ENCODE measurements at regions not wholly inside any gene's neighbourhood (a gene's known extent, or its start where the extent isn't known, plus 50 kb on each side); places are given as distances from the start of the nearest gene placed in this dataset.
A peak's percentile ranks its signal among the peaks of the same experiment; 100 is the strongest.

GRCh38 chr17:13182854-13183253 is 165.0 kb upstream of the ELAC2 start:
- 63 to 77% (median 69%) methylated on average over 4 of the region's 4 CpGs for WGBS, 4 donors
- ATAC-seq: no peak
- H3K4me1 ChIP-seq: no peaks in the 10 kb centered on the region

GRCh38 chr17:13182450-13182849 is 164.6 kb upstream of the ELAC2 start:
- H3K27me3 ChIP-seq: no peaks in the 10 kb centered on the region
- ATAC-seq: no peak
- intact Hi-C loops (cut with DNase I): no loop called here
- H3K4me3 ChIP-seq: no peak overlapping the region
- no peaks in the 10 kb centered on the region for H3K36me3 ChIP-seq
- no peak for DNase-seq
- H3K4me1 ChIP-seq: no peaks in the 10 kb centered on the region
- H3K27ac ChIP-seq: no peak overlapping the region
- TF ChIP-seq POLR2A (IDR thresholded peaks at IDR 0.05): no peak
- no peak for TF ChIP-seq CTCF (IDR thresholded peaks at IDR 0.05)
- peaks cover 0 to 8% (median 0%) of the 10 kb centered on the region in 12 donors for H3K9me3 ChIP-seq

More at GRCh38 chr17:13182854-13183253, 165.0 kb upstream of the ELAC2 start:
- no peak for TF ChIP-seq POLR2A (IDR thresholded peaks at IDR 0.05)
- no peak for DNase-seq
- peaks cover 0 to 8% (median 0%) of the 10 kb centered on the region in 12 donors for H3K9me3 ChIP-seq
- no peak overlapping the region for H3K4me3 ChIP-seq
- H3K36me3 ChIP-seq: no peaks in the 10 kb centered on the region
- intact Hi-C loops (cut with DNase I): no loop called here
- no peak overlapping the region for H3K27ac ChIP-seq
- H3K27me3 ChIP-seq: no peaks in the 10 kb centered on the region

GRCh38 chr17:13181683-13182082 is 163.9 kb upstream of the ELAC2 start:
- Histone ChIP-seq H3K9me3 (peaks cover 0 to 8% (median 0%) of the 10 kb centered on the region in 12 donors), H3K27ac (no peak overlapping the region), H3K4me3 (no peak overlapping the region), H3K27me3 (no peaks in the 10 kb centered on the region), H3K36me3 (no peaks in the 10 kb centered on the region), H3K4me1 (no peaks in the 10 kb centered on the region)
- intact Hi-C loops (cut with DNase I): no loop called here
- DNase-seq (no peak), ATAC-seq (peak; percentile 73 to 85 (median 78))
- no peak for TF ChIP-seq POLR2A (IDR thresholded peaks at IDR 0.05)
- WGBS, 4 donors: 35 to 55% (median 43%) methylated on average over 2 of the region's 2 CpGs

GRCh38 chr17:13176436-13176835 is 158.6 kb upstream of the ELAC2 start:
- Histone ChIP-seq H3K9me3 (peaks cover 0 to 43% (median 23%) of the 10 kb centered on the region in 12 donors), H3K27me3 (no peaks in the 10 kb centered on the region), H3K36me3 (no peaks in the 10 kb centered on the region), H3K4me1 (no peaks in the 10 kb centered on the region), H3K27ac (no peak overlapping the region), H3K4me3 (no peak overlapping the region)
- TF ChIP-seq POLR2A (IDR thresholded peaks at IDR 0.05) (no peak), CTCF (IDR thresholded peaks at IDR 0.05) (no peak)
- no peak for DNase-seq
- intact Hi-C loops (cut with DNase I): no loop called here
- 39 to 61% (median 53%) methylated on average over 4 of the region's 4 CpGs for WGBS, 4 donors
- ATAC-seq: no peak

GRCh38 chr17:13171790-13172189 is 154.0 kb upstream of the ELAC2 start:
- H3K36me3 ChIP-seq: no peaks in the 10 kb centered on the region
- no peaks in the 10 kb centered on the region for H3K4me1 ChIP-seq
- H3K9me3 ChIP-seq: peaks cover 0 to 55% (median 30%) of the 10 kb centered on the region in 12 donors
- no peak for TF ChIP-seq POLR2A (IDR thresholded peaks at IDR 0.05)
- TF ChIP-seq CTCF (IDR thresholded peaks at IDR 0.05): no peak
- DNase-seq: no peak
- no peaks in the 10 kb centered on the region for H3K27me3 ChIP-seq
- no peak overlapping the region for H3K4me3 ChIP-seq
- 81 to 88% (median 84%) methylated on average over 1 of the region's 1 CpG for WGBS, 4 donors
- H3K27ac ChIP-seq: no peak overlapping the region
- intact Hi-C loops (cut with DNase I): no loop called here
- no peak for ATAC-seq

Data from heart left ventricle (tissue), 16 donors.